Activated naive CD4-positive, alpha-beta T cell treated with anti-CD3 and anti-CD28 coated beads for 36 hours (primary cell): ENCODE measurements at regions not wholly inside any gene's neighbourhood (a gene's known extent, or its start where the extent isn't known, plus 50 kb on each side); places are given as distances from the start of the nearest gene placed in this dataset.

ENCODE experiments used
- CTCF ChIA-PET: fragments of 350-600 bp; sonication (Branson Sonifier 250); formaldehyde crosslinking; loops from one replicate; lab custom pipeline; 2021; ENCODE audit warnings: antibody characterized with exemption; lab: Charles Lee
- DNase-seq: peaks from one replicate; pipeline ENCODE4 v3.0.0-alpha.2; 2020
- H3K27ac Mint-ChIP-seq: one replicate; pipeline ENCODE4 v1.8.0; 2021; ENCODE audit warnings: mild to moderate bottlenecking, mixed read lengths
- H3K27me3 Mint-ChIP-seq: one replicate; pipeline ENCODE4 v1.8.0; 2021; ENCODE audit warnings: low read depth, mixed read lengths
- H3K36me3 Mint-ChIP-seq: one replicate; pipeline ENCODE4 v1.8.0; 2021; ENCODE audit warnings: low read depth, mixed read lengths
- H3K4me1 Mint-ChIP-seq: one replicate; pipeline ENCODE4 v1.8.0; 2021; ENCODE audit warnings: low read depth, mixed read lengths
- H3K4me3 Mint-ChIP-seq: one replicate; pipeline ENCODE4 v1.8.0; 2021; ENCODE audit warnings: mild to moderate bottlenecking, moderate library complexity, mixed read lengths
- H3K9me3 Mint-ChIP-seq: one replicate; pipeline ENCODE4 v1.8.0; 2021; ENCODE audit warnings: mixed read lengths
- intact Hi-C: fragments of 100-400 bp; cut with micrococcal nuclease; formaldehyde crosslinking; loops from one replicate; pipeline ENCODE4 v1.15.1; 2023

DNA sequence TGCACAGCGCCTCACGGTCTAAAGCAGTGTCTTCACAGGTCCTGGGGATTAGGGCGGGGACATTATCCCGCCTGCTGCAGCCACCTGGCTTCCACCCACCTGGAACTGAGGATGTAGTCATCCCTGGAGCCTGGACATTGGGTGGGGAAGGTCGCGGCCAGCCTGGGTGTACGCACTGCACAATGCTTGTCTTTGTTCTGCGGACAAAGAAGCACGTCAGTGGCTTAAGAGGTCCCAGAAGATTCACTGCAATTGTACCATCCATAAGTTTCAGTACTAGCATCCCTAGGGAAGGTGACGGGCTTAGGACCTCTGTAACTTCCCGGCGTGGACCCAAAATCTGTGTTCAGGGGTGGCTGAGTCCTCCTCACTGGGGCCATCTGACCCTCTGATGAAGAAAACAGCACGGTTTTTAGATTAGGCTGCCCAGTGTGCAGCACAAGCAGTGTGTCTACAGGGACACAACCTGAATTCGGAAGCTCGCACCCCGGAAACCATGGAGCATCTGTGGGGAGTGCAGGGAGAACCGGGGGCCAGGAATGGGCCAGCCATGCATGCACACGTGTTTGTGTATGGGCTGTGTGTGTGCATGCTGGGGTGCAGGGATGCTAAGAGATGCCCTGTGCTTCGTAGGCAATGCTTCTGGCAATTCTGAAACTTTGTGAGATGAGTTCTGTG lies 342.6 kb upstream of the B3GAT1 start:
- no peak overlapping the region for H3K4me3 Mint-ChIP-seq
- no peak overlapping the region for H3K27ac Mint-ChIP-seq
- CTCF ChIA-PET, result no interaction called here
- intact Hi-C loops, result no loop called here
- no peak for DNase-seq
- no peaks in the 10 kb centered on the region for H3K36me3 Mint-ChIP-seq
- no peaks in the 10 kb centered on the region for H3K4me1 Mint-ChIP-seq
- peaks cover 5% of the 10 kb centered on the region for H3K27me3 Mint-ChIP-seq
- H3K9me3 Mint-ChIP-seq, result no peaks in the 10 kb centered on the region

DNA sequence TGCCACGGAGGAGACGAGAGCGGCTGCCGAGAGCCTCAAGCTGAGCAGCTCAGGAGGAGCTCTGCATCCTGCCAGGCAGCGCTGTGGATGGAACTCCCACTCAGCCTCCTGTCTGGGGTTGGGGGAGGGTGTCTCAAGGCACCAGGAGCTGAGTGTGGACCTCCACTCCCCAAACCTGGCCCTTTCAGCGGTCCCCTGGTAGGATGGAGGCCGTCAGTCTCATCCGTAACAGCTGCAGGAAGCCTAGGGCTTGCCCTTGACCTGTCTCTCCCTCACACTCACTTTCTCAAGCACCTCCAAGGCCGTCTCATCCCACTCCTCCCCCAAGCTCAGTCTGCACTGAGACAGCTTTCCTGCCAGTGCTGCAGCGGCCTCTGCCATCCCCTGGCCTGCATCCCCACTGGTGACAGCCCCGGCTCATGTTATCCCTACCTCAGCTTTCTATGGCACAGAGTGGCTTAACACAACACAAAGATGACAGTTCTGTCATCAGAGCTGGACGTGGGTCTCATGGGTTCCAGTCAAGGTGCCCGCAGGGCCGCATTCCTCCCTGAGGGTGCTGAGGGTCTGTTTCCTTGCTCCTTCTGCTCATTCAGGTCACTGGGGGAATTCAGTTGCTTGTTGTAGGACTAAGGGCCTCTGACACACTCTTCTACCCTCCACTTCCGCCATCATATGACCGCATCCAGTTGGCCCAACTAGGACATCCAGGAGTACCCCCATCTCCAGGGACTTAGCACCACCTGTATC lies 341.9 kb upstream of the B3GAT1 start:
- Mint-ChIP-seq H3K27me3 (peaks cover 5% of the 10 kb centered on the region), H3K36me3 (no peaks in the 10 kb centered on the region), H3K9me3 (no peaks in the 10 kb centered on the region), H3K4me1 (no peaks in the 10 kb centered on the region), H3K27ac (no peak overlapping the region), H3K4me3 (no peak overlapping the region)
- DNase-seq, result no peak
- CTCF ChIA-PET, result no interaction called here
- intact Hi-C loops, result no loop called here

DNA sequence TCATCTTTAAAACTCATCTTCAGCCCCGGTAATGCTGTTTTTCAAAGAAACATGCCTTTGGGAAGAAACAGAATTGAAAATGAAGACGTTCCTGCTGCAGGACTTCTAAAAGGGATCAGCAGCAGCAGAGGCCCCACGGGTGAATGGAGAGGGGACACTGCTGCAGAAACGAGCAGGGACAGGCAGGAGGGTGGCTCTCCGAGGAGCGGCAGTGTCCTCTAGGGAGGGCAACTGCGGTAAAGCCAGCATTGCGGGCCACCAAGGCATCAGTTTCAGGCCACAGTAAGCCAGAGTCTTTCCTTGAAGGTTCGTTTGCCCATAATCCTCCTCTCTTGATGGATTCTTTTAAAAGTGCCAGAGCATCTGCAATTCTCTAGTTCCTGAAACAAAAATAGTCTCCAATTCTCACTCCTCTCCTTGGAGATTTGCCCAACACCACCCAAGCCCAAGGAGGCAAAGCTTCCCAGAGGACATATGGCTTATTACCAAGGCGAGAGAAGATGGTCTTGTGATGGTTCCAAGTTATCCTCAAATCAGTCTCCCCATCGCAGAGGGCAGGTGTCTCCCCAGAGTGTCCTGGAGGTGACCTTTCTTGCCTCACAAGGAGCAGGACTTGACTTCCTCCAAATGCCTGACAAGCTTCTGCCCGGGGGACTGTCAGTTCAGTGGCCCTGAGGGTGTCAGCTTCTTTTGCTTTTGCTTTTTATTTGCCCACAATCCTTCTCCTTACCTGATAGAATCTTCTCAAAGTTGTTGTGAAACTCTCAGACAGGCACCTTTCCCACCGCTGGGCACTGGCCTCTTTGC lies 341.1 kb upstream of the B3GAT1 start:
- no peak for DNase-seq
- CTCF ChIA-PET, result no interaction called here

DNA sequence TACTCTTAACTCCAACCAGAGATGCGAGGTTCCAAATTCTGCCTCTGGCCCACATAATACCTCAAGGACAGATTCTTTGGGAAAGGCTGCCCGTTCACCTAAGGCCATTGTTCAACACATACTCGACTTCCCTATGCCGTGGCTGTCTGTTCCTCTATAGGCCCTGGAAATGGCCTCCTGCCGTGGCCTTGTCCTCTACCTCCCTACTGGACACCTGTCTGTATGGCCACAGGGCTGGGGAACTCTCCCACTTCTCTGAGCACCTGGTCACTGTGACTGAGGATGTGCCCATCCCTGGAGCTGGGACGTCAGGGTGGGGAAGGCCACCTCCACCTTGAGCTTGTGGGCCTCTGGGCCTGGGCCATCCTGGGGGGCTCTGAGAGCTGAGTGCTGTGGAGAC lies 340.5 kb upstream of the B3GAT1 start:
- no peak for DNase-seq
- intact Hi-C loops, result no loop called here
- no peak overlapping the region for H3K27ac Mint-ChIP-seq
- peaks cover 7% of the 10 kb centered on the region for H3K27me3 Mint-ChIP-seq
- CTCF ChIA-PET, result no interaction called here
- H3K4me1 Mint-ChIP-seq, result no peaks in the 10 kb centered on the region
- H3K36me3 Mint-ChIP-seq, result no peaks in the 10 kb centered on the region
- no peak overlapping the region for H3K4me3 Mint-ChIP-seq
- H3K9me3 Mint-ChIP-seq, result no peaks in the 10 kb centered on the region

More for the DNA sequence above, 341.1 kb upstream of the B3GAT1 start:
- H3K36me3 Mint-ChIP-seq, result no peaks in the 10 kb centered on the region
- H3K27me3 Mint-ChIP-seq, result peaks cover 7% of the 10 kb centered on the region
- H3K27ac Mint-ChIP-seq, result no peak overlapping the region
- no peaks in the 10 kb centered on the region for H3K4me1 Mint-ChIP-seq
- no peaks in the 10 kb centered on the region for H3K9me3 Mint-ChIP-seq
- intact Hi-C loops, result no loop called here
- no peak overlapping the region for H3K4me3 Mint-ChIP-seq

DNA sequence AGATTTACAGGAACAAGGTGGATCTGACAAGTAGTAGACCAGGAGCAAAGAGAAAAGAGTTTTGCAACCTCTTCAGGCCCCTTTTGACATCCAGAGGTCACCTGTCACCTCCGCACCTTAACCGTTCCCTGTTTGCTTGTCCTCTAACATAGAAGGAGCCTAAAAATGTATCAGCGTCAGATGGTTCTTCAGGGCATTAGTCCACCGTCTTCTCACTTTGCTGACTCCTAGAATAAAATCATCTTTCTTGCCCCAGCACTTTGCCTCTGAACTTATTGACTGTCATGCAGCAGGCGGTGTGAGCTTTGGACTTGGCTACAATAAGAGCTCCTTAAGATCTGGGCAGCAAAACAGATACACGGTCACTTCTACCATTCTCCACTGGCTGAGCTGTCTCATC lies 339.7 kb upstream of the B3GAT1 start:
- peaks cover 3% of the 10 kb centered on the region for H3K9me3 Mint-ChIP-seq
- intact Hi-C loops, result no loop called here
- peaks cover 7% of the 10 kb centered on the region for H3K27me3 Mint-ChIP-seq
- no peaks in the 10 kb centered on the region for H3K36me3 Mint-ChIP-seq
- no peak overlapping the region for H3K4me3 Mint-ChIP-seq
- no peaks in the 10 kb centered on the region for H3K4me1 Mint-ChIP-seq
- H3K27ac Mint-ChIP-seq, result no peak overlapping the region
- DNase-seq, result no peak
- CTCF ChIA-PET, result no interaction called here

DNA sequence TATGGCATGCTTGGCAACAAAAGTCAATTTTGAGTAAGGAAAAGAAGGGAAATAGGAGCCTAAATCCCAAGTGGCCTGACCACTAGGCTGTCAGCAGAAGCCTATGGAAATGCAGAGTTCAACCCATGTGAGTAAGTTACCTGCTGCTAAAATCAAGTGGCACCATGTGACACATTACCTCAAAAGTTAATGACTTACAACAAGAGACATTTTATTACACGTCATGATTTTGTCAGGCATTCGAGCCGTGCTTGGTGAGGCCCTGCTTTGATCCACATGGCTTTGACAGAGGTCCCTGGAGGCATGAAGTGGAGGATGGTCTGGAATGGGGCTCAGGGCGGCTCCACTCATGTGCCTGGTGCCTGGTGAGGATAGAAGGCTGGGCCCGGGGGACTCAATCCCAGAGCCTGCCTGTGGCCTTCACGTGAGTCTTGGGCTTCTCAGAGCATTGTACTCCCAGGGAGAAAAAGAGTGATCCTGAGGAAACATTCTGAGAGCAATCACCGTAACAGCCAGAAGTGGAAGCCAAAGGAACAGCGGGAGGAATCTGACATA lies 339.1 kb upstream of the B3GAT1 start:
- Mint-ChIP-seq H3K27me3 (peaks cover 7% of the 10 kb centered on the region), H3K4me1 (no peaks in the 10 kb centered on the region), H3K9me3 (peaks cover 3% of the 10 kb centered on the region), H3K36me3 (no peaks in the 10 kb centered on the region), H3K27ac (no peak overlapping the region), H3K4me3 (no peak overlapping the region)
- DNase-seq, result no peak
- CTCF ChIA-PET, result no interaction called here
- intact Hi-C loops, result no loop called here

DNA sequence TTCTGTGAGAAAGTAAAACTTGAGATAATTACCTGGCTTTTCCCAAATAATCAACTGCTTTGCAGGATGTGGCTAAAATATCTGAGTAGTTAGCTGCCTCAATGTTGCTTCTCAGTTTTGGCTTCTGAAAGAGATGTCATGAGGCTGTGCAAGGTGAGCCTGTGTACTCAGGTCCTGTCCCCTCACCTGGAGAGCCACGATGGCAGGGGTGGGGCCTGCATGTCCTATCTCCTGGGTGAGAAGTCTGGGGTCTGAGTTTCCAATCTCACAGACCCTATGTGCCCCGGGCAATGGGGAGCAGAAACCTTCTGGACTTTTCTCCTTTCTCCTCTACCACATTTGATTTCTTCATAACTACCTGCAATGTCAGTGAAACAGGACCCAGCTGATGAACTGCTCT lies 338.6 kb upstream of the B3GAT1 start:
- H3K27me3 Mint-ChIP-seq, result peaks cover 7% of the 10 kb centered on the region
- DNase-seq, result no peak
- H3K4me1 Mint-ChIP-seq, result no peaks in the 10 kb centered on the region
- intact Hi-C loops, result no loop called here
- H3K9me3 Mint-ChIP-seq, result peaks cover 3% of the 10 kb centered on the region
- CTCF ChIA-PET, result no interaction called here
- no peak overlapping the region for H3K27ac Mint-ChIP-seq
- no peak overlapping the region for H3K4me3 Mint-ChIP-seq
- no peaks in the 10 kb centered on the region for H3K36me3 Mint-ChIP-seq

DNA sequence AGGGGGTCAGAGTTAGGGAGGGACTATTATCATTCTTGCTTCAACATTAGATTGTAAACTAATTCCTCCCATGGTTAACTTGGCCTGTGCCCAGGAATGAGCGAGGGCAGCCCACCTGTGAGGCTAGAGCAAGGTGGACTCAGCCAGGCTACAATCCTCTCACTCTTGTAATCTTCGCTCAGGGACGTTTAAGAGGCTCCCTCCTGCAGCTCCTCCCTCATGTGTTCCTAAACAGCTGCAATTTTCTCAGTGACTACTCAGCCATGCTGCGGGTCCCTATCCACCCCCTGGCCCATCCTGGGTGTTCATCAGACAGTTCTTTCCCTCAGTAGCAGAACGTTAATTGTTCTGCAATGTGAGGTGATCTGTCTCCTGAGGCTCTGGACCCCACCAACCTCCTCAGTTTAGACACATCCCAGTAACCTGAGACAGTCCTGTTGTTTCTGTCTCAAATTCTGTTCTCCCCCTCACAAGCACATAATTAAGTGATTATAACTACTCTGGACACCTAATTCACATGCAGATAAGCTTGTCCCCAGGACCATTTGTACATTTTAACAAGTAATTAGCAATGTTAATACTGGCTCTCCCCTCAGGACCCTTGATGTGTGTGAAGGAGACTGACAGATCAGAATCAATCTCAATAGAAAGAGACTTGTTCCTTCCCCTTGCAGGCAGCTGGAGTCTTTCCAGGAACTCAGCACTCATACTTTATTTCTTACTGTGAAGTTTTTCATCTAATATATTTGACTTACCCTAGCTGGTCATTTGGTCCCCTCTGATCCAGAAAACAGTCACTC lies 337.2 kb upstream of the B3GAT1 start:
- no peak overlapping the region for H3K27ac Mint-ChIP-seq
- CTCF ChIA-PET, result no interaction called here
- intact Hi-C loops, result no loop called here
- no peak overlapping the region for H3K4me3 Mint-ChIP-seq
- no peaks in the 10 kb centered on the region for H3K36me3 Mint-ChIP-seq
- H3K9me3 Mint-ChIP-seq, result peaks cover 3% of the 10 kb centered on the region
- peaks cover 8% of the 10 kb centered on the region for H3K27me3 Mint-ChIP-seq
- H3K4me1 Mint-ChIP-seq, result no peaks in the 10 kb centered on the region
- no peak for DNase-seq

DNA sequence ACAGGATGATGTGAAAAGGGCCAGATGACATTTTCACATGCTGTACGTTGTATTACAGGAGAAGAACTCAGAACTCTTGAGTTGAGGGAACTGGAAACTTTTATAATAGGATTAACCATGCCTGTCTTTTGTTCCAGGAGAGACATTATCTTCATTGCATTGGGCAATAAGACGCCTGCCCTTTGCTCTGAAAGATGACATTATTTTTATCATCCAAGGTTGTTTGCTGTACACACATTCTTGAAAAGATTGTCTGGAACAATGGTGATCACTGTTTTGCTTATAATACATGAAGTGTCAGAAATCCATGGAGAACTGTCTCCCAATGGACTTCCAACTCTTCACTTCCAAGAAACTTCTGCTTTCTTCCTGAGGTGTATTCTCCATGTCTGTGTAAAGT lies 334.6 kb upstream of the B3GAT1 start:
- intact Hi-C loops, result no loop called here
- DNase-seq, result no peak
- CTCF ChIA-PET, result no interaction called here
- H3K4me1 Mint-ChIP-seq, result no peaks in the 10 kb centered on the region
- H3K9me3 Mint-ChIP-seq, result peaks cover 3% of the 10 kb centered on the region
- peaks cover 7% of the 10 kb centered on the region for H3K27me3 Mint-ChIP-seq
- no peak overlapping the region for H3K4me3 Mint-ChIP-seq
- no peaks in the 10 kb centered on the region for H3K36me3 Mint-ChIP-seq
- H3K27ac Mint-ChIP-seq, result no peak overlapping the region

DNA sequence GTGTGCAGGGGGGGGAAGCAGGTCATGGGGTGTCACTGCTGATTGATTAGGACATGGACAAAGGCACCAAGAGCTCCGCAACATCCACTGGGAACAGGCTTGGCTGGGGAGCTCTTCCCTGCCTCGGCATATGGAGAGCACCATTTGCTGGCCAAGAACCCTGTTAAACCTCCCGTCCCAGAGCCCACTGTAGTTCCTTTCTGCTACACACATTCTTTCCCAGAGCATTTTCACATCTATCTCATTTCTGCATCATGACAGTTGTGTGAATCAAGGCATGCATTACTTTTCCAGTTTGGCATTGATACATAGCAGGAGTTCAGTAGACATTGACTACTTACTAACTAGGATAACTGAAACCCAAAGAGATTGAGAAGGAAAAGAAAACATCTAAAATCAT lies 333.4 kb upstream of the B3GAT1 start:
- no peak overlapping the region for H3K4me3 Mint-ChIP-seq
- no peak overlapping the region for H3K27ac Mint-ChIP-seq
- H3K9me3 Mint-ChIP-seq, result peaks cover 3% of the 10 kb centered on the region
- no peaks in the 10 kb centered on the region for H3K4me1 Mint-ChIP-seq
- intact Hi-C loops, result no loop called here
- CTCF ChIA-PET, result no interaction called here
- no peak for DNase-seq
- no peaks in the 10 kb centered on the region for H3K36me3 Mint-ChIP-seq
- peaks cover 7% of the 10 kb centered on the region for H3K27me3 Mint-ChIP-seq

DNA sequence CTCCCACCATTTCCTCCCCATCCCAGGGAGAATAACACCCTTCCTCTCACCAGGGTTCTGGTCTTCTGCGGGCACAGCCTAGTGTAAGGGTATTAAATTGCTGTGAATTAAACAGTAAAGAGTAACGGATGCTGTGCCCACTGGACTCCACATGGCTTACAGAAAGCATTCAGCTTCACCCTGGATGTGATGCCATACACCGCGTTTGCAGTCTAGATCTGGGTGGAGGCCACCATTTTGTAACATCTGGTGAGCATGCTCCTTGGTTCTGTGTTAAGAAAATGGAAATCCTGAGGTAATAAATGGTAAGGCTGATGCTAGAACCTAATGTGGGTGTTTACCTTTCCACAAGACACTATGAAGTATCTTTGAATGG lies 331.8 kb upstream of the B3GAT1 start:
- Mint-ChIP-seq H3K27ac (no peak overlapping the region), H3K4me1 (no peaks in the 10 kb centered on the region), H3K36me3 (no peaks in the 10 kb centered on the region), H3K27me3 (peaks cover 7% of the 10 kb centered on the region), H3K4me3 (no peak overlapping the region), H3K9me3 (peaks cover 3% of the 10 kb centered on the region)
- no peak for DNase-seq
- CTCF ChIA-PET, result interaction anchor here (0.8 kb wide), 1 partner anchor 559 kb away, joined by 3 read pairs; no protein-coding TSS in a partner anchor
- intact Hi-C loops, result no loop called here
